HG02852 (cell line): ENCODE measurements at regions not wholly inside any gene's neighbourhood (a gene's known extent, or its start where the extent isn't known, plus 50 kb on each side); places are given as distances from the start of the nearest gene placed in this dataset.

Source experiments
- ATAC-seq: cut with Tn5 transposase; IDR thresholded peaks from one replicate; pipeline ENCODE4 v1.9.1; 2021; ENCODE audit warnings: mild to moderate bottlenecking, moderate library complexity; ENCODE audit not compliant: unreplicated experiment

- no peak for ATAC-seq
Observed at GRCh38 chr5:39501397-39501796, 76.6 kb upstream of the DAB2 start.

- ATAC-seq = no peak
Observed at GRCh38 chr5:39500551-39501175, 75.9 kb upstream of the DAB2 start.

- ATAC-seq = no peak
Observed at GRCh38 chr5:39498278-39498952, 73.6 kb upstream of the DAB2 start.

- ATAC-seq = no peak
Observed at GRCh38 chr5:39497322-39497721, 72.5 kb upstream of the DAB2 start.

GRCh38 chr5:39495227-39495626 is 70.4 kb upstream of the DAB2 start:
- ATAC-seq = no peak

GRCh38 chr5:39494534-39494933 is 69.8 kb upstream of the DAB2 start:
- no peak for ATAC-seq

- ATAC-seq = no peak
Observed at GRCh38 chr5:39494107-39494510, 69.3 kb upstream of the DAB2 start.

- ATAC-seq = no peak
Observed at GRCh38 chr5:39491210-39491609, 66.4 kb upstream of the DAB2 start.

GRCh38 chr5:39489263-39489662 is 64.5 kb upstream of the DAB2 start:
- ATAC-seq = no peak

- ATAC-seq = no peak
Observed at GRCh38 chr5:39486790-39487189, 62.0 kb upstream of the DAB2 start.

GRCh38 chr5:39486361-39486760 is 61.6 kb upstream of the DAB2 start:
- no peak for ATAC-seq

GRCh38 chr5:39485079-39485478 is 60.3 kb upstream of the DAB2 start:
- ATAC-seq = no peak

GRCh38 chr5:39484673-39485072 is 59.9 kb upstream of the DAB2 start:
- ATAC-seq = no peak

GRCh38 chr5:39482098-39482497 is 57.3 kb upstream of the DAB2 start:
- no peak for ATAC-seq

GRCh38 chr5:39479537-39479936 is 54.8 kb upstream of the DAB2 start:
- ATAC-seq = no peak

- ATAC-seq = no peak
Observed at GRCh38 chr5:39478863-39479262, 54.1 kb upstream of the DAB2 start.

- ATAC-seq = no peak
Observed at GRCh38 chr5:39476843-39477220, 52.1 kb upstream of the DAB2 start.

- ATAC-seq = no peak
Observed at GRCh38 chr5:39475881-39476842, 51.4 kb upstream of the DAB2 start.

GRCh38 chr5:39475159-39475571 is 50.4 kb upstream of the DAB2 start:
- ATAC-seq = no peak
